C4-2B (cell line): ENCODE measurements at regions not wholly inside any gene's neighbourhood (a gene's known extent, or its start where the extent isn't known, plus 50 kb on each side); places are given as distances from the start of the nearest gene placed in this dataset.

ENCODE experiments used
- ZFX ChIP-seq: fragments of 450-650 bp; IDR thresholded peaks from 2 replicates; pipeline ENCODE4 v1.6.1; 2017
- TF ChIP-seq, protein P1 (sequence below): fragments of 450-650 bp; conservative IDR thresholded peaks from 2 replicates; pipeline ENCODE4 v1.5.1; 2017; ENCODE audit warnings: mild to moderate bottlenecking

DNA sequence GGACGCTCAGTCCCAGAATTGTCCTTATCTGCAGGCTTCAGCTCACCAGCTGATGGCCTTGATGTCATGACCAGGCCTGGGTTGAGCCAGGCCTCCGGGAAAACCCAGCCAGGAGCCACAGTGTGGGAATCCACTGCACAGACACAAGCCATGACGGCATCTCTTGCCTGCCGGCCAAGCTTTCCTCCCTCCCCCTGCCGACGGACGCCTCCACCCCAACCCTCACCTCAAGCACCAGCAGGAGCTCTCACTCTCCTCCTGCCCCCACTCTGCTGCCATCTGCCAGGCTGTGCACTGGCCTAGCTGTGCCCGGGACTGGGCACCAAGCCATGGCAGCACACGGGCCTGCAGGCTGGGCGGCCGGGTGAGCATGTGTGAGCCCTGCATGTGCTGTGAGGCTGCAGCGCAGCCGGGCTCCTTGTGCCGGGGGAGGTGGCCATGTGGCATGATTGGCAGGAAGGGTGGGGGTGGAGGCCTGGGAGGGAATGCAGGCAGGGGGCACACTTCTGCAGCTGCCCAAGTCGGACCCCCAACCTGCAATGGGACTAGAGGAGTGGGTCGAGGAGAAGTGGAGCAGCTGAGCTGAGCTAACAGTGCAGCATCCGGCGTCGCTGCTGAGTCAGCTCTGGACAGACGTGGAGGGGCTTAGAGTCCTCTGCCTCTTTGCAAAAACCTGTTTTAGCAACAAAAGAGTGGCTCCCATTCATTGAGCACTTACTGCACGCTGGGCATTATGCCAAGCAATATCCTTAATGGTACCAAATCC, 268.5 kb downstream of the CBLN1 start:
- TF ChIP-seq, protein P1, sequence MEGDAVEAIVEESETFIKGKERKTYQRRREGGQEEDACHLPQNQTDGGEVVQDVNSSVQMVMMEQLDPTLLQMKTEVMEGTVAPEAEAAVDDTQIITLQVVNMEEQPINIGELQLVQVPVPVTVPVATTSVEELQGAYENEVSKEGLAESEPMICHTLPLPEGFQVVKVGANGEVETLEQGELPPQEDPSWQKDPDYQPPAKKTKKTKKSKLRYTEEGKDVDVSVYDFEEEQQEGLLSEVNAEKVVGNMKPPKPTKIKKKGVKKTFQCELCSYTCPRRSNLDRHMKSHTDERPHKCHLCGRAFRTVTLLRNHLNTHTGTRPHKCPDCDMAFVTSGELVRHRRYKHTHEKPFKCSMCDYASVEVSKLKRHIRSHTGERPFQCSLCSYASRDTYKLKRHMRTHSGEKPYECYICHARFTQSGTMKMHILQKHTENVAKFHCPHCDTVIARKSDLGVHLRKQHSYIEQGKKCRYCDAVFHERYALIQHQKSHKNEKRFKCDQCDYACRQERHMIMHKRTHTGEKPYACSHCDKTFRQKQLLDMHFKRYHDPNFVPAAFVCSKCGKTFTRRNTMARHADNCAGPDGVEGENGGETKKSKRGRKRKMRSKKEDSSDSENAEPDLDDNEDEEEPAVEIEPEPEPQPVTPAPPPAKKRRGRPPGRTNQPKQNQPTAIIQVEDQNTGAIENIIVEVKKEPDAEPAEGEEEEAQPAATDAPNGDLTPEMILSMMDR: no peak
- TF ChIP-seq ZFX: no peak
